ENCODE measurements at regions not wholly inside any gene's neighbourhood (a gene's known extent, or its start where the extent isn't known, plus 50 kb on each side); places are given as distances from the start of the nearest gene placed in this dataset.

GRCh38 chr15:27635916-27636315 lies 463.2 kb downstream of the OCA2 start:
- no peaks in the 10 kb centered on the region for H3K9me3 ChIP-seq (ENCODE audit: control insufficient read depth, insufficient read depth, low read length)
- WGBS (ENCODE audit: insufficient coverage), result no CpG with 5 or more reads among the region's 2 CpGs
- no peak overlapping the region for H3K4me3 ChIP-seq (ENCODE audit: low read depth, low read length)
- no peaks in the 10 kb centered on the region for H3K27me3 ChIP-seq (ENCODE audit: control insufficient read depth, insufficient read depth, low read length)
- H3K4me1 ChIP-seq (ENCODE audit: control insufficient read depth, insufficient read depth, low read length), result no peaks in the 10 kb centered on the region
- no peak for DNase-seq (ENCODE audit: low read depth in 4 of 6, low spot score in 6 of 6)
- no peak overlapping the region for H3K27ac ChIP-seq (ENCODE audit: low read depth, low read length)
- no peaks in the 10 kb centered on the region for H3K36me3 ChIP-seq (ENCODE audit: control insufficient read depth, insufficient read depth, low read length)

- H3K27ac ChIP-seq (ENCODE audit: low read depth, low read length), result no peak overlapping the region
- no peaks in the 10 kb centered on the region for H3K36me3 ChIP-seq (ENCODE audit: control insufficient read depth, insufficient read depth, low read length)
- no peak overlapping the region for H3K4me3 ChIP-seq (ENCODE audit: low read depth, low read length)
- no CpG with 5 or more reads among the region's 2 CpGs for WGBS (ENCODE audit: insufficient coverage)
- peaks cover 10% of the 10 kb centered on the region for H3K9me3 ChIP-seq (ENCODE audit: control insufficient read depth, insufficient read depth, low read length)
- H3K4me1 ChIP-seq (ENCODE audit: control insufficient read depth, insufficient read depth, low read length), result peaks cover 3% of the 10 kb centered on the region
- no peaks in the 10 kb centered on the region for H3K27me3 ChIP-seq (ENCODE audit: control insufficient read depth, insufficient read depth, low read length)
- DNase-seq (ENCODE audit: low read depth in 4 of 6, low spot score in 6 of 6), result no peak
Observed at GRCh38 chr15:27628486-27628885, 470.6 kb downstream of the OCA2 start.

- H3K4me3 ChIP-seq (ENCODE audit: low read depth, low read length), result no peak overlapping the region
- no peaks in the 10 kb centered on the region for H3K27me3 ChIP-seq (ENCODE audit: control insufficient read depth, insufficient read depth, low read length)
- DNase-seq (ENCODE audit: low read depth in 4 of 6, low spot score in 6 of 6), result no peak
- H3K9me3 ChIP-seq (ENCODE audit: control insufficient read depth, insufficient read depth, low read length), result peaks cover 10% of the 10 kb centered on the region
- peaks cover 6% of the 10 kb centered on the region for H3K4me1 ChIP-seq (ENCODE audit: control insufficient read depth, insufficient read depth, low read length)
- H3K36me3 ChIP-seq (ENCODE audit: control insufficient read depth, insufficient read depth, low read length), result no peaks in the 10 kb centered on the region
- H3K27ac ChIP-seq (ENCODE audit: low read depth, low read length), result no peak overlapping the region
Observed at GRCh38 chr15:27627623-27628022, 471.5 kb downstream of the OCA2 start.

GRCh38 chr15:27623560-27624305 lies 475.4 kb downstream of the OCA2 start:
- Histone ChIP-seq H3K36me3 (ENCODE audit: control insufficient read depth, insufficient read depth, low read length) (no peaks in the 10 kb centered on the region), H3K27ac (ENCODE audit: low read depth, low read length) (no peak overlapping the region), H3K27me3 (ENCODE audit: control insufficient read depth, insufficient read depth, low read length) (no peaks in the 10 kb centered on the region), H3K4me1 (ENCODE audit: control insufficient read depth, insufficient read depth, low read length) (peaks cover 6% of the 10 kb centered on the region), H3K4me3 (ENCODE audit: low read depth, low read length) (no peak overlapping the region), H3K9me3 (ENCODE audit: control insufficient read depth, insufficient read depth, low read length) (peaks cover 9% of the 10 kb centered on the region)
- WGBS (ENCODE audit: insufficient coverage), result 63% methylated on average over 3 of the region's 9 CpGs
- peak in 1 of 6 donors; percentile 20 for DNase-seq (ENCODE audit: low read depth in 4 of 6, low spot score in 6 of 6)

- Histone ChIP-seq H3K36me3 (ENCODE audit: control insufficient read depth, insufficient read depth, low read length) (no peaks in the 10 kb centered on the region), H3K4me1 (ENCODE audit: control insufficient read depth, insufficient read depth, low read length) (peaks cover 6% of the 10 kb centered on the region), H3K4me3 (ENCODE audit: low read depth, low read length) (no peak overlapping the region), H3K27ac (ENCODE audit: low read depth, low read length) (no peak overlapping the region), H3K9me3 (ENCODE audit: control insufficient read depth, insufficient read depth, low read length) (peaks cover 9% of the 10 kb centered on the region), H3K27me3 (ENCODE audit: control insufficient read depth, insufficient read depth, low read length) (no peaks in the 10 kb centered on the region)
- peak in 1 of 6 donors; percentile 17 for DNase-seq (ENCODE audit: low read depth in 4 of 6, low spot score in 6 of 6)
- 80% methylated on average over 10 of the region's 10 CpGs for WGBS (ENCODE audit: insufficient coverage)
Observed at GRCh38 chr15:27623149-27623548, 476.0 kb downstream of the OCA2 start.

GRCh38 chr15:27622371-27622770 lies 476.7 kb downstream of the OCA2 start:
- Histone ChIP-seq H3K27me3 (ENCODE audit: control insufficient read depth, insufficient read depth, low read length) (no peaks in the 10 kb centered on the region), H3K9me3 (ENCODE audit: control insufficient read depth, insufficient read depth, low read length) (peaks cover 7% of the 10 kb centered on the region), H3K4me1 (ENCODE audit: control insufficient read depth, insufficient read depth, low read length) (peaks cover 6% of the 10 kb centered on the region), H3K27ac (ENCODE audit: low read depth, low read length) (no peak overlapping the region), H3K36me3 (ENCODE audit: control insufficient read depth, insufficient read depth, low read length) (no peaks in the 10 kb centered on the region), H3K4me3 (ENCODE audit: low read depth, low read length) (no peak overlapping the region)
- DNase-seq (ENCODE audit: low read depth in 4 of 6, low spot score in 6 of 6), result peak in 1 of 6 donors; percentile 90

GRCh38 chr15:27619204-27619603 lies 479.9 kb downstream of the OCA2 start:
- no peaks in the 10 kb centered on the region for H3K27me3 ChIP-seq (ENCODE audit: control insufficient read depth, insufficient read depth, low read length)
- 56% methylated on average over 3 of the region's 8 CpGs for WGBS (ENCODE audit: insufficient coverage)
- no peaks in the 10 kb centered on the region for H3K9me3 ChIP-seq (ENCODE audit: control insufficient read depth, insufficient read depth, low read length)
- no peak overlapping the region for H3K4me3 ChIP-seq (ENCODE audit: low read depth, low read length)
- no peaks in the 10 kb centered on the region for H3K36me3 ChIP-seq (ENCODE audit: control insufficient read depth, insufficient read depth, low read length)
- no peak for DNase-seq (ENCODE audit: low read depth in 4 of 6, low spot score in 6 of 6)
- H3K27ac ChIP-seq (ENCODE audit: low read depth, low read length), result no peak overlapping the region
- H3K4me1 ChIP-seq (ENCODE audit: control insufficient read depth, insufficient read depth, low read length), result peaks cover 6% of the 10 kb centered on the region

- no peaks in the 10 kb centered on the region for H3K36me3 ChIP-seq (ENCODE audit: control insufficient read depth, insufficient read depth, low read length)
- H3K9me3 ChIP-seq (ENCODE audit: control insufficient read depth, insufficient read depth, low read length), result no peaks in the 10 kb centered on the region
- WGBS (ENCODE audit: insufficient coverage), result no CpG with 5 or more reads among the region's 3 CpGs
- no peak overlapping the region for H3K4me3 ChIP-seq (ENCODE audit: low read depth, low read length)
- H3K4me1 ChIP-seq (ENCODE audit: control insufficient read depth, insufficient read depth, low read length), result no peaks in the 10 kb centered on the region
- no peak for DNase-seq (ENCODE audit: low read depth in 4 of 6, low spot score in 6 of 6)
- no peaks in the 10 kb centered on the region for H3K27me3 ChIP-seq (ENCODE audit: control insufficient read depth, insufficient read depth, low read length)
- H3K27ac ChIP-seq (ENCODE audit: low read depth, low read length), result no peak overlapping the region
Observed at GRCh38 chr15:27617013-27617412, 482.1 kb downstream of the OCA2 start.

GRCh38 chr15:27608248-27608647 lies 490.9 kb downstream of the OCA2 start:
- no peaks in the 10 kb centered on the region for H3K9me3 ChIP-seq (ENCODE audit: control insufficient read depth, insufficient read depth, low read length)
- H3K36me3 ChIP-seq (ENCODE audit: control insufficient read depth, insufficient read depth, low read length), result no peaks in the 10 kb centered on the region
- no peak overlapping the region for H3K4me3 ChIP-seq (ENCODE audit: low read depth, low read length)
- no peaks in the 10 kb centered on the region for H3K4me1 ChIP-seq (ENCODE audit: control insufficient read depth, insufficient read depth, low read length)
- DNase-seq (ENCODE audit: low read depth in 4 of 6, low spot score in 6 of 6), result no peak
- WGBS (ENCODE audit: insufficient coverage), result 100% methylated on average over 2 of the region's 3 CpGs
- H3K27ac ChIP-seq (ENCODE audit: low read depth, low read length), result no peak overlapping the region
- no peaks in the 10 kb centered on the region for H3K27me3 ChIP-seq (ENCODE audit: control insufficient read depth, insufficient read depth, low read length)

- H3K4me3 ChIP-seq (ENCODE audit: low read depth, low read length), result no peak overlapping the region
- no peak overlapping the region for H3K27ac ChIP-seq (ENCODE audit: low read depth, low read length)
- H3K9me3 ChIP-seq (ENCODE audit: control insufficient read depth, insufficient read depth, low read length), result no peaks in the 10 kb centered on the region
- DNase-seq (ENCODE audit: low read depth in 4 of 6, low spot score in 6 of 6), result peak in 3 of 6 donors; percentile 28 to 82 (median 75)
- H3K36me3 ChIP-seq (ENCODE audit: control insufficient read depth, insufficient read depth, low read length), result no peaks in the 10 kb centered on the region
- peaks cover 9% of the 10 kb centered on the region for H3K4me1 ChIP-seq (ENCODE audit: control insufficient read depth, insufficient read depth, low read length)
- H3K27me3 ChIP-seq (ENCODE audit: control insufficient read depth, insufficient read depth, low read length), result no peaks in the 10 kb centered on the region
- WGBS (ENCODE audit: insufficient coverage), result 63% methylated on average over 10 of the region's 12 CpGs
Observed at GRCh38 chr15:27601239-27601960, 497.7 kb downstream of the OCA2 start.

All from spinal cord (tissue), 9 donors.